Endothelial cell of umbilical vein (primary cell): ENCODE measurements at regions not wholly inside any gene's neighbourhood (a gene's known extent, or its start where the extent isn't known, plus 50 kb on each side); places are given as distances from the start of the nearest gene placed in this dataset.

Experiments
- BruUV-seq: library from RNA; stranded (reverse); fragments of 400-500 nt; replicated peaks from 2 replicates; lab custom pipeline; 2021; lab: Mats Ljungman, UMichigan
- CTCF ChIA-PET: fragments of 300-600, 350-600 bp; sonication (Branson Sonifier 250); formaldehyde crosslinking; loops from one replicate; lab custom pipeline; 2021; ENCODE audit warnings: antibody characterized with exemption, inconsistent platforms; lab: Charles Lee
- POLR2A ChIA-PET: fragments of 300-600, 350-600 bp; sonication (Branson Sonifier 250); formaldehyde crosslinking; loops from one replicate; lab custom pipeline; 2021; ENCODE audit warnings: antibody characterized with exemption, inconsistent platforms; lab: Charles Lee
- DNase-seq: peaks from one replicate; pipeline ENCODE4 v3.0.0-alpha.2; 2011; ENCODE audit warnings: low read depth, low spot score
- FAIRE-seq: peaks from 2 replicates; lab custom pipeline; 2011; peaks lifted over from hg19 to GRCh38; lab: Jason Lieb, UNC
- H2AFZ ChIP-seq: 2 replicates; pipeline ENCODE4 v1.6.0; 2012; ENCODE audit warnings: low read depth, low read length, control low read depth, inconsistent platforms
- H3K27ac ChIP-seq: 2 replicates; pipeline ENCODE4 v1.5.1; 2011; ENCODE audit warnings: low read depth, mild to moderate bottlenecking, control low read depth, low read length, moderate library complexity; ENCODE audit not compliant: insufficient read depth
- H3K27me3 ChIP-seq, 2 experiments: 2 replicates each; pipeline versions ENCODE4 v1.6.0 to v1.6.1; 2011; ENCODE audit warnings: low read length in 2 of 2, mixed read lengths in 1 of 2; ENCODE audit not compliant: control insufficient read depth in 2 of 2, insufficient read depth in 2 of 2
- H3K36me3 ChIP-seq, 2 experiments: 2 replicates in 1 of 2; 3 replicates in 1 of 2; pipeline ENCODE4 v1.5.1; 2011; ENCODE audit warnings: low read length in 2 of 2, mild to moderate bottlenecking in 1 of 2, moderate library complexity in 1 of 2; ENCODE audit not compliant: control insufficient read depth in 2 of 2, insufficient read depth in 2 of 2; ENCODE audit errors: extremely low read depth in 1 of 2
- H3K4me1 ChIP-seq: 3 replicates; pipeline ENCODE4 v1.5.1; 2011; ENCODE audit warnings: mild to moderate bottlenecking, low read length; ENCODE audit not compliant: control insufficient read depth, insufficient read depth; ENCODE audit errors: extremely low read depth
- H3K4me2 ChIP-seq: 2 replicates; pipeline ENCODE4 v1.6.1; 2011; ENCODE audit warnings: low read length, control low read depth, mixed read lengths; ENCODE audit not compliant: insufficient read depth
- H3K4me3 ChIP-seq, 3 experiments: fragments of 200-600 bp in 1 of 3; sonication (generic), shearing (Covaris generic) in 1 of 3; replicated peaks in 1 of 3; 2 replicates each; pipeline ENCODE4 v1.5.1; 2011 to 2016; ENCODE audit warnings: control low read depth in 3 of 3, low read length in 3 of 3, mild to moderate bottlenecking in 2 of 3, inconsistent platforms in 1 of 3, low read depth in 1 of 3, moderate library complexity in 1 of 3; ENCODE audit not compliant: insufficient read depth in 1 of 3
- H3K79me2 ChIP-seq: 2 replicates; pipeline ENCODE4 v1.6.0; 2012; ENCODE audit warnings: low read length, inconsistent platforms; ENCODE audit not compliant: control insufficient read depth, insufficient read depth
- H3K9ac ChIP-seq: replicated peaks from 2 replicates; pipeline ENCODE3; 2011; ENCODE audit warnings: low read length, control low read depth; ENCODE audit not compliant: insufficient read depth; ENCODE audit errors: extremely low read depth
- H3K9me1 ChIP-seq: replicated peaks from 3 replicates; pipeline ENCODE4 v1.6.0; 2011; ENCODE audit warnings: mild to moderate bottlenecking, low read length; ENCODE audit not compliant: control insufficient read depth, insufficient read depth; ENCODE audit errors: extremely low read depth
- H3K9me3 ChIP-seq: replicated peaks from 2 replicates; pipeline ENCODE4 v1.5.1; 2012; ENCODE audit warnings: low read length, inconsistent platforms; ENCODE audit not compliant: control insufficient read depth, insufficient read depth
- H4K20me1 ChIP-seq: replicated peaks from 2 replicates; pipeline ENCODE3; 2011; ENCODE audit warnings: mild to moderate bottlenecking, low read length; ENCODE audit not compliant: control insufficient read depth, insufficient read depth; ENCODE audit errors: extremely low read depth
- CTCF ChIP-seq, 2 donors: IDR thresholded peaks; 1 replicate in 1 of 2; 2 replicates in 1 of 2; pipeline ENCODE4 v1.5.1; 2011; ENCODE audit warnings: low read length in 2 of 2, mild to moderate bottlenecking in 2 of 2, moderate library complexity in 2 of 2, control low read depth in 1 of 2, inconsistent platforms in 1 of 2, low read depth in 1 of 2; ENCODE audit not compliant: insufficient read depth in 1 of 2; ENCODE audit errors: extremely low read depth in 1 of 2
- EZH2 ChIP-seq: IDR thresholded peaks from 2 replicates; pipeline ENCODE4 v1.6.1; 2012; ENCODE audit warnings: borderline replicate concordance, low read depth, mild to moderate bottlenecking, moderate library complexity, low read length, inconsistent platforms; ENCODE audit not compliant: severe bottlenecking
- GATA2 ChIP-seq: IDR thresholded peaks from 2 replicates; pipeline ENCODE4 v1.7.0; 2011; ENCODE audit warnings: low read depth, mild to moderate bottlenecking, moderate library complexity, mixed read lengths, low read length; ENCODE audit not compliant: insufficient read length, insufficient read depth
- JUN ChIP-seq: IDR thresholded peaks from 2 replicates; pipeline ENCODE4 v1.6.1; 2011; ENCODE audit warnings: borderline replicate concordance, low read depth; ENCODE audit not compliant: insufficient read length, insufficient read depth
- MAX ChIP-seq: IDR thresholded peaks from 2 replicates; pipeline ENCODE4 v1.6.1; 2011; ENCODE audit not compliant: insufficient read depth, insufficient read length
- POLR2A ChIP-seq: IDR thresholded peaks from 2 replicates; pipeline ENCODE4 v1.6.1; 2012; ENCODE audit warnings: low read depth, mild to moderate bottlenecking, control low read depth, low read length
- POLR2AphosphoS5 ChIP-seq: IDR thresholded peaks from 2 replicates; pipeline ENCODE4 v1.6.1; 2012; ENCODE audit warnings: low read depth, mild to moderate bottlenecking, control low read depth, low read length, moderate library complexity; ENCODE audit not compliant: insufficient read depth
- dilution Hi-C: fragments of 300-500 bp; cut with MboI; formaldehyde crosslinking; loops from one replicate; pipeline ENCODE4 v1.15.0; 2019; ENCODE audit warnings: low sequenced_read_pairs; ENCODE audit not compliant: extremely low pct_ligation_motif_present
- intact Hi-C: fragments of 100-400 bp; cut with micrococcal nuclease; formaldehyde crosslinking; loops from one replicate; pipeline ENCODE4 v1.10.0; 2022

GRCh38 chr3:81416812-81417211 is 344.6 kb downstream of the GBE1 start:
- intact Hi-C loops = no loop called here
- CTCF ChIA-PET = no interaction called here

More at GRCh38 chr3:81416812-81417211, 344.6 kb downstream of the GBE1 start:
- no peak overlapping the region for H3K27ac ChIP-seq
- BruUV-seq = no TSS peak
- H2AFZ ChIP-seq = no peak overlapping the region
- no peaks in the 10 kb centered on the region for H4K20me1 ChIP-seq
- FAIRE-seq (no peak), DNase-seq (no peak)
- no peaks in the 10 kb centered on the region for H3K27me3 ChIP-seq
- dilution Hi-C loops = no loop called here
- POLR2A ChIA-PET = no interaction called here
- no peak overlapping the region for H3K9ac ChIP-seq
- H3K9me1 ChIP-seq = no peaks in the 10 kb centered on the region
- H3K79me2 ChIP-seq = no peaks in the 10 kb centered on the region
- no peaks in the 10 kb centered on the region for H3K9me3 ChIP-seq
- TF ChIP-seq JUN (no peak), POLR2A (no peak), EZH2 (no peak), CTCF (IDR thresholded peaks at IDR 0.05; ENCODE audit: extremely low read depth in 1 of 2, insufficient read depth in 1 of 2, low read depth in 1 of 2, low read length in 2 of 2) (no peak), POLR2AphosphoS5 (no peak), MAX (no peak), GATA2 (no peak)
- H3K36me3 ChIP-seq = no peaks in the 10 kb centered on the region
- H3K4me2 ChIP-seq = no peak overlapping the region
- no peaks in the 10 kb centered on the region for H3K4me1 ChIP-seq
- no peak overlapping the region for H3K4me3 ChIP-seq
